ENCODE measurements at regions not wholly inside any gene's neighbourhood (a gene's known extent, or its start where the extent isn't known, plus 50 kb on each side); places are given as distances from the start of the nearest gene placed in this dataset.
"Not testable (repeated sequence)": the region's sequence is repeated elsewhere in the genome, so short reads cannot be mapped to it uniquely, and the experiment has no call there.

GRCh38 chr18:49721981-49722380 is 91.4 kb downstream of the ACAA2 start:
- in situ Hi-C loops (cut with MboI; ENCODE audit: low sequenced_read_pairs in 4 of 4) (no loop called here), intact Hi-C loops (cut with DNase I; ENCODE audit: low total_unique reads) (no loop called here)
- no peak overlapping the region for H3K27ac ChIP-seq
- ATAC-seq, result no peak
- no peak for DNase-seq
- H3K4me1 ChIP-seq, result no peaks in the 10 kb centered on the region
- TF ChIP-seq POLR2A (IDR thresholded peaks at IDR 0.05), result no peak
- TF ChIP-seq, protein P1, sequence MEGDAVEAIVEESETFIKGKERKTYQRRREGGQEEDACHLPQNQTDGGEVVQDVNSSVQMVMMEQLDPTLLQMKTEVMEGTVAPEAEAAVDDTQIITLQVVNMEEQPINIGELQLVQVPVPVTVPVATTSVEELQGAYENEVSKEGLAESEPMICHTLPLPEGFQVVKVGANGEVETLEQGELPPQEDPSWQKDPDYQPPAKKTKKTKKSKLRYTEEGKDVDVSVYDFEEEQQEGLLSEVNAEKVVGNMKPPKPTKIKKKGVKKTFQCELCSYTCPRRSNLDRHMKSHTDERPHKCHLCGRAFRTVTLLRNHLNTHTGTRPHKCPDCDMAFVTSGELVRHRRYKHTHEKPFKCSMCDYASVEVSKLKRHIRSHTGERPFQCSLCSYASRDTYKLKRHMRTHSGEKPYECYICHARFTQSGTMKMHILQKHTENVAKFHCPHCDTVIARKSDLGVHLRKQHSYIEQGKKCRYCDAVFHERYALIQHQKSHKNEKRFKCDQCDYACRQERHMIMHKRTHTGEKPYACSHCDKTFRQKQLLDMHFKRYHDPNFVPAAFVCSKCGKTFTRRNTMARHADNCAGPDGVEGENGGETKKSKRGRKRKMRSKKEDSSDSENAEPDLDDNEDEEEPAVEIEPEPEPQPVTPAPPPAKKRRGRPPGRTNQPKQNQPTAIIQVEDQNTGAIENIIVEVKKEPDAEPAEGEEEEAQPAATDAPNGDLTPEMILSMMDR (IDR thresholded peaks at IDR 0.05 in 4 of 5, conservative IDR thresholded peaks at IDR 0.05 in 1 of 5), result no peak
- H3K4me3 ChIP-seq, result no peak overlapping the region
- no peaks in the 10 kb centered on the region for H3K27me3 ChIP-seq
- H3K9me3 ChIP-seq, result no peaks in the 10 kb centered on the region
- H3K36me3 ChIP-seq, result no peaks in the 10 kb centered on the region

DNA sequence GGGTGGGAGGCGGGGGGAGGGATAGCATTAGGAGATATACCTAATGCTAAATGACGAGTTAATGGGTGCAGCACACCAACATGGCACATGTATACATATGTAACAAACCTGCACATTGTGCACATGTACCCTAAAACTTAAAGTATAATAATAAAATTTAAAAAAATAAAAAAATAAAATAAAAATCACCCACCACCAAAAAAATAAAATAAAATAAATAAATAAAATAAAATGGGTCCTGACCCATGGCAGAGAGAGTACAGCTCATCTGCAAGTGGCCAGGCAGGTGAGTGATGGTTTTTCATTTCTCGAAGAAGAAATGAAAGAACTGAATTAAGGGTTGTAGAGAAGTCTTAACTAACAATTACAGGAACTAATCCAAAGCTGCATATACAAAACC is 92.4 kb downstream of the ACAA2 start:
- H3K27ac ChIP-seq; ATAC-seq; DNase-seq; intact Hi-C loops (cut with DNase I; ENCODE audit: low total_unique reads); H3K4me3 ChIP-seq; H3K9me3 ChIP-seq; H3K36me3 ChIP-seq; H3K27me3 ChIP-seq; in situ Hi-C loops (cut with MboI; ENCODE audit: low sequenced_read_pairs in 4 of 4); H3K4me1 ChIP-seq: not testable (repeated sequence)

GRCh38 chr18:49717617-49718016 is 95.7 kb downstream of the ACAA2 start:
- Histone ChIP-seq H3K4me3 (no peak overlapping the region), H3K9me3 (no peaks in the 10 kb centered on the region), H3K27ac (no peak overlapping the region), H3K27me3 (no peaks in the 10 kb centered on the region), H3K36me3 (no peaks in the 10 kb centered on the region), H3K4me1 (no peaks in the 10 kb centered on the region)
- ATAC-seq (no peak), DNase-seq (no peak)
- no peak for TF ChIP-seq POLR2A (IDR thresholded peaks at IDR 0.05)
- TF ChIP-seq, protein P1 (IDR thresholded peaks at IDR 0.05 in 4 of 5, conservative IDR thresholded peaks at IDR 0.05 in 1 of 5), result no peak
- intact Hi-C loops (cut with DNase I; ENCODE audit: low total_unique reads), result no loop called here
- in situ Hi-C loops (cut with MboI; ENCODE audit: low sequenced_read_pairs in 4 of 4), result no loop called here

GRCh38 chr18:49716035-49716434 is 97.3 kb downstream of the ACAA2 start:
- Histone ChIP-seq H3K9me3 (no peaks in the 10 kb centered on the region), H3K4me3 (no peak overlapping the region), H3K27me3 (no peaks in the 10 kb centered on the region), H3K4me1 (no peaks in the 10 kb centered on the region), H3K27ac (no peak overlapping the region), H3K36me3 (no peaks in the 10 kb centered on the region)
- in situ Hi-C loops (cut with MboI; ENCODE audit: low sequenced_read_pairs in 4 of 4) (no loop called here), intact Hi-C loops (cut with DNase I; ENCODE audit: low total_unique reads) (no loop called here)
- DNase-seq (no peak), ATAC-seq (no peak)
- TF ChIP-seq POLR2A (IDR thresholded peaks at IDR 0.05), result no peak
- TF ChIP-seq, protein P1 (IDR thresholded peaks at IDR 0.05 in 4 of 5, conservative IDR thresholded peaks at IDR 0.05 in 1 of 5), result no peak

- Histone ChIP-seq H3K9me3 (peaks cover 0 to 4% (median 0%) of the 10 kb centered on the region in 3 donors), H3K27me3 (no peaks in the 10 kb centered on the region), H3K4me1 (no peaks in the 10 kb centered on the region), H3K4me3 (no peak overlapping the region), H3K36me3 (no peaks in the 10 kb centered on the region), H3K27ac (no peak overlapping the region)
- in situ Hi-C loops (cut with MboI; ENCODE audit: low sequenced_read_pairs in 4 of 4) (no loop called here), intact Hi-C loops (cut with DNase I; ENCODE audit: low total_unique reads) (no loop called here)
- TF ChIP-seq, protein P1 (IDR thresholded peaks at IDR 0.05 in 4 of 5, conservative IDR thresholded peaks at IDR 0.05 in 1 of 5), result no peak
- TF ChIP-seq POLR2A (IDR thresholded peaks at IDR 0.05), result no peak
- ATAC-seq (no peak), DNase-seq (no peak)
These were observed 104.0 kb downstream of the ACAA2 start for GRCh38 chr18:49709347-49709690.
